ENCODE measurements at regions not wholly inside any gene's neighbourhood (a gene's known extent, or its start where the extent isn't known, plus 50 kb on each side); places are given as distances from the start of the nearest gene placed in this dataset.

GRCh38 chr2:184402381-184402780 lies 195.9 kb upstream of the ZNF804A start:
- TF ChIP-seq CREB1 (IDR thresholded peaks at IDR 0.05; ENCODE audit: low read depth) (no peak), REST (IDR thresholded peaks at IDR 0.05; ENCODE audit: low read depth) (peak; percentile 63), MAX (IDR thresholded peaks at IDR 0.05) (no peak), ZBTB7A (IDR thresholded peaks at IDR 0.05; ENCODE audit: low read depth) (no peak), CEBPB (IDR thresholded peaks at IDR 0.05) (no peak), RAD21 (IDR thresholded peaks at IDR 0.05; ENCODE audit: low read depth) (no peak), TAF1 (IDR thresholded peaks at IDR 0.05; ENCODE audit: low read depth) (no peak), YY1 (IDR thresholded peaks at IDR 0.05; ENCODE audit: low read depth) (no peak)
